Fibroblast of lung (primary cell): ENCODE measurements at regions not wholly inside any gene's neighbourhood (a gene's known extent, or its start where the extent isn't known, plus 50 kb on each side); places are given as distances from the start of the nearest gene placed in this dataset.

Experiments used
- DNase-seq, 2 donors: peaks; one replicate each; pipeline versions ENCODE4 v3.0.0 to v3.0.0-alpha.2; 2010; ENCODE audit warnings: low read depth in 2 of 2
- H2AFZ ChIP-seq: 2 replicates; pipeline ENCODE4 v1.5.1; 2012; ENCODE audit warnings: low read length, control low read depth, inconsistent platforms
- H3K27ac ChIP-seq: 2 replicates; pipeline ENCODE4 v1.5.1; 2011; ENCODE audit warnings: low read length, control low read depth; ENCODE audit not compliant: insufficient read depth
- H3K27me3 ChIP-seq: 2 replicates; pipeline ENCODE4 v1.5.1; 2011; ENCODE audit warnings: mild to moderate bottlenecking, low read length; ENCODE audit not compliant: control insufficient read depth, insufficient read depth
- H3K36me3 ChIP-seq: 2 replicates; pipeline ENCODE4 v1.5.1; 2011; ENCODE audit warnings: low read length; ENCODE audit not compliant: control insufficient read depth, insufficient read depth
- H3K4me1 ChIP-seq: 2 replicates; pipeline ENCODE4 v1.5.1; 2011; ENCODE audit warnings: low read length; ENCODE audit not compliant: control insufficient read depth, insufficient read depth; ENCODE audit errors: extremely low read depth
- H3K4me2 ChIP-seq: 2 replicates; pipeline ENCODE4 v1.5.1; 2011; ENCODE audit warnings: low read length, control low read depth; ENCODE audit not compliant: insufficient read depth; ENCODE audit errors: extremely low read depth
- H3K4me3 ChIP-seq, 4 experiments: fragments of 200-600 bp in 1 of 4; sonication (generic) in 1 of 4; replicated peaks in 1 of 4; 2 replicates each; pipeline ENCODE4 v1.5.1; 2011 to 2016; ENCODE audit warnings: low read length in 4 of 4, low read depth in 3 of 4, mild to moderate bottlenecking in 3 of 4, control low read depth in 2 of 4, inconsistent platforms in 1 of 4, mixed read lengths in 1 of 4; ENCODE audit not compliant: insufficient read depth in 1 of 4; ENCODE audit errors: control extremely low read depth in 1 of 4
- H3K79me2 ChIP-seq: 2 replicates; pipeline ENCODE4 v1.5.1; 2012; ENCODE audit warnings: mild to moderate bottlenecking, low read length, inconsistent platforms; ENCODE audit not compliant: control insufficient read depth, insufficient read depth
- H3K9ac ChIP-seq: 2 replicates; pipeline ENCODE4 v1.5.1; 2011; ENCODE audit warnings: mild to moderate bottlenecking, low read length, control low read depth; ENCODE audit not compliant: insufficient read depth
- H3K9me3 ChIP-seq: 2 replicates; pipeline ENCODE4 v1.5.1; 2012; ENCODE audit warnings: low read depth, low read length; ENCODE audit not compliant: control insufficient read depth, insufficient read depth
- H4K20me1 ChIP-seq: 2 replicates; pipeline ENCODE4 v1.5.1; 2011; ENCODE audit warnings: low read length; ENCODE audit not compliant: control insufficient read depth, insufficient read depth; ENCODE audit errors: extremely low read depth
- EZH2 ChIP-seq: IDR thresholded peaks from 2 replicates; pipeline ENCODE4 v1.5.1; 2012; ENCODE audit warnings: low read length, control low read depth, mild to moderate bottlenecking; ENCODE audit errors: missing control alignments
- TF ChIP-seq, protein P1 (sequence below), 2 donors: IDR thresholded peaks in 1 of 2; conservative IDR thresholded peaks in 1 of 2; 1 replicate in 1 of 2; 2 replicates in 1 of 2; pipeline ENCODE4 v1.5.1; 2011 to 2012; ENCODE audit warnings: low read length in 2 of 2, control low read depth in 1 of 2, inconsistent platforms in 1 of 2, low read depth in 1 of 2, mild to moderate bottlenecking in 1 of 2

DNA sequence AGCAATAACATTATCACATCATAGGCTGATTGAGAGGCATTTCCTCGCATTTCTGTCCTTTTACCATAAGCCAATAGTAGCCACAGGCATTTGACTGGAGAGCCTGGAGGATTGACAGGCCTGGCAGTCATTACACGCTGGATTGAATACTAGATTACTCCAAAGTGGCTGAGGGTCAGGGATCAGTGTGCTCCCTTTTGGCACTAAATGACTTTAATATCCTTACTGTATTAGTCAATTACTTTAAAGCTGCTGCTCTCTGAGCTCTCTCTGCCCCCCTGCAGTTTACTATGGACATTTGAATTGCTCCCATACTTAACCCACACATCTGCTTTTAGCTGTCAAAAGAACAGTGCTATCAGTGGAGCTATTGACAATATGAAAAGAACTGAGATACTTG is 302.0 kb downstream of the TFEC start:
- TF ChIP-seq, protein P1, sequence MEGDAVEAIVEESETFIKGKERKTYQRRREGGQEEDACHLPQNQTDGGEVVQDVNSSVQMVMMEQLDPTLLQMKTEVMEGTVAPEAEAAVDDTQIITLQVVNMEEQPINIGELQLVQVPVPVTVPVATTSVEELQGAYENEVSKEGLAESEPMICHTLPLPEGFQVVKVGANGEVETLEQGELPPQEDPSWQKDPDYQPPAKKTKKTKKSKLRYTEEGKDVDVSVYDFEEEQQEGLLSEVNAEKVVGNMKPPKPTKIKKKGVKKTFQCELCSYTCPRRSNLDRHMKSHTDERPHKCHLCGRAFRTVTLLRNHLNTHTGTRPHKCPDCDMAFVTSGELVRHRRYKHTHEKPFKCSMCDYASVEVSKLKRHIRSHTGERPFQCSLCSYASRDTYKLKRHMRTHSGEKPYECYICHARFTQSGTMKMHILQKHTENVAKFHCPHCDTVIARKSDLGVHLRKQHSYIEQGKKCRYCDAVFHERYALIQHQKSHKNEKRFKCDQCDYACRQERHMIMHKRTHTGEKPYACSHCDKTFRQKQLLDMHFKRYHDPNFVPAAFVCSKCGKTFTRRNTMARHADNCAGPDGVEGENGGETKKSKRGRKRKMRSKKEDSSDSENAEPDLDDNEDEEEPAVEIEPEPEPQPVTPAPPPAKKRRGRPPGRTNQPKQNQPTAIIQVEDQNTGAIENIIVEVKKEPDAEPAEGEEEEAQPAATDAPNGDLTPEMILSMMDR (conservative IDR thresholded peaks at IDR 0.05 in 1 of 2, IDR thresholded peaks at IDR 0.05 in 1 of 2; ENCODE audit: low read depth in 1 of 2, low read length in 2 of 2) = no peak
- TF ChIP-seq EZH2 = no peak
- H3K4me1 ChIP-seq = no peaks in the 10 kb centered on the region
- no peak overlapping the region for H2AFZ ChIP-seq
- H3K36me3 ChIP-seq = no peaks in the 10 kb centered on the region
- no peaks in the 10 kb centered on the region for H3K27me3 ChIP-seq
- H3K9ac ChIP-seq = no peak overlapping the region
- H3K9me3 ChIP-seq = no peaks in the 10 kb centered on the region
- no peak overlapping the region for H3K27ac ChIP-seq
- no peaks in the 10 kb centered on the region for H3K79me2 ChIP-seq
- no peaks in the 10 kb centered on the region for H4K20me1 ChIP-seq
- no peak for DNase-seq
- no peak overlapping the region for H3K4me3 ChIP-seq
- no peak overlapping the region for H3K4me2 ChIP-seq

DNA sequence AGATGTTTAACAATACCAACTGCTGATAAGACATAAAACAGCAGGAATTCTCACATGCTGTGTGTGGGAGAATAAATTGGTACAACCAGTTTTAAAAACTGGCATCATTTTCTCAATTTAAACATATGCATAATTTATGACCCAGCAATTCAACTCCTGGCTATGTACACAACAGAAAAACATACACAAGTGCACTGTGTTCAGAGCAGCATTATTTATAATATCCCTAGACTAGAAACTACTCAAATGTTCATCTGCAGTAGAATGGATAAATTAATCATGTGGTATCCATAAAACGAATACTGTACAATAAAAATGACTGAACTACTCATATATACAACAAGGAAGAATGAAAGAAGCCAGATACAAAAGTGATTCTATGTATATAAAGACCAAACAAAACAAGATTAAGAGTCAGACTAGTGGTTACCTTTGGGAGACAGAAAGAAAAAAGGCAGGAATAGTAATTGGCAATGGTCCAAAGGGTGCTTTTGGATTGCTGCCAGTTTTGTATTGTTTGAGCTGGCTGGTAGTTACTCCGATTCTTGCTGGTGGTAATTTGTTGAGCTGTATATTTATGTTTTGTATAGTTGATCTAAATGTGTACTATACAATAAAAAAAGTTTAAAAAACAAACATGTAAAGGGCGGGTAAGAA is 306.0 kb downstream of the TFEC start:
- no peaks in the 10 kb centered on the region for H3K79me2 ChIP-seq
- H2AFZ ChIP-seq = no peak overlapping the region
- no peak for DNase-seq
- no peaks in the 10 kb centered on the region for H3K36me3 ChIP-seq
- no peaks in the 10 kb centered on the region for H3K9me3 ChIP-seq
- no peaks in the 10 kb centered on the region for H3K4me1 ChIP-seq
- TF ChIP-seq EZH2 = no peak
- TF ChIP-seq, protein P1 (conservative IDR thresholded peaks at IDR 0.05 in 1 of 2, IDR thresholded peaks at IDR 0.05 in 1 of 2; ENCODE audit: low read depth in 1 of 2, low read length in 2 of 2) = no peak
- no peak overlapping the region for H3K4me2 ChIP-seq
- no peak overlapping the region for H3K27ac ChIP-seq
- no peak overlapping the region for H3K9ac ChIP-seq
- H4K20me1 ChIP-seq = no peaks in the 10 kb centered on the region
- no peak overlapping the region for H3K4me3 ChIP-seq
- no peaks in the 10 kb centered on the region for H3K27me3 ChIP-seq

DNA sequence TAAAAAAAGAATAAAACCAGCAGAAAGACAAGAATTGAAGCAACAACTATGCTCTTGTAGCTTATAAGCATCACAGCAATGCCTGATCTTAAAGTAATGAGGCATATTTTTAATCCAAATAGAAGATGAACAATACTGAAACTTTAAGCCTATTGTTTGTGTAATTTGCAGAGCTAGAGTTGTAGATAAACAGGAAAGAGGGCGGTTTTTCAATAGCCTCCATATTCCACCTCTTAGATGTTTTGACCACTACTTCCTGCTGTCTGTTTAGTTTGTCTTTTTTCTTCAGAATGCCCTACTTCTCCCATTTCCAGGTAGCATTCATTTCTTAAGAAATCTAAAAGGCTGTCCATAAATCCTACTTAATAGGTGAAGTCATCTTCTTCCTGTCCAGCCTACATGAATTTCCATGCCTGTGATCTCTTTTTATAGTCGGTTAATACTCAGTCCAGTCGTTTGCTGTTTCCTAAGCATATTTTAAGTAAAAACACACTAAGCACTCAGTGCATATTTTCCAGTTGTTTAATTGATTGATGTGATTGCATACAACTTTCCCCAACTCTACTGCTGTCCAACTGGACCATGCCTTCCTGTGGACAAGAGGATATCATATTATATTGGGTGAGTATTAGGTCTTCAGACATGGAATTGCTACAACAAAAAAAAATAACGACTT is 308.1 kb downstream of the TFEC start:
- DNase-seq = no peak
- H2AFZ ChIP-seq = no peak overlapping the region
- H3K36me3 ChIP-seq = no peaks in the 10 kb centered on the region
- H3K9me3 ChIP-seq = no peaks in the 10 kb centered on the region
- TF ChIP-seq, protein P1 (conservative IDR thresholded peaks at IDR 0.05 in 1 of 2, IDR thresholded peaks at IDR 0.05 in 1 of 2; ENCODE audit: low read depth in 1 of 2, low read length in 2 of 2) = no peak
- TF ChIP-seq EZH2 = no peak
- H3K4me2 ChIP-seq = no peak overlapping the region
- no peaks in the 10 kb centered on the region for H4K20me1 ChIP-seq
- H3K4me1 ChIP-seq = no peaks in the 10 kb centered on the region
- H3K27me3 ChIP-seq = no peaks in the 10 kb centered on the region
- H3K9ac ChIP-seq = no peak overlapping the region
- H3K27ac ChIP-seq = no peak overlapping the region
- no peak overlapping the region for H3K4me3 ChIP-seq
- no peaks in the 10 kb centered on the region for H3K79me2 ChIP-seq
